ENCODE measurements at regions not wholly inside any gene's neighbourhood (a gene's known extent, or its start where the extent isn't known, plus 50 kb on each side); places are given as distances from the start of the nearest gene placed in this dataset.

DNA sequence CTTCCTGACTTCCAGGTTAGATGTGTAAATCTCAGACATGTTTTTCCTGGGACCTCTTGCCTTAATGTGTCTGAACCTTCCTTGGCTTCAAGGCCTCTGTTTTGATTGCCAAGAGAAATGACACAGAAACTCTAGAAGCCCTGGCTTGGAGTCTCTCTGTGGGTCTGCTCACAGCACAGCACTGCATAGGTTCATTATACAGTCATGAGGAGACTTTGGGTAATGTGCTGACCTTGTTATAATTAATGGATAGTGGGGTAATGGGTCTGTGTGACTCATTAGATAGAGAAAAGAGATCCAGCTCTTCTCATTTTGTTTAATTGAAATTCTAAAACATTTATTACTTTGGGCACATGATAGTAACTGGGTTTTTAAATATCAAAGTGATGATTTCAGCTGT, 175.8 kb upstream of the GLRA1 start:
- Histone ChIP-seq H3K27ac (no peak overlapping the region), H3K4me2 (no peak overlapping the region), H3K4me3 (no peak overlapping the region), H3K9ac (no peak overlapping the region), H3K36me3 (no peaks in the 10 kb centered on the region), H3K9me3 (no peaks in the 10 kb centered on the region), H4K20me1 (no peaks in the 10 kb centered on the region), H3K4me1 (no peaks in the 10 kb centered on the region), H3K27me3 (no peaks in the 10 kb centered on the region)
- TF ChIP-seq Cebpa-rat (IDR thresholded peaks at IDR 0.05), result no peak

DNA sequence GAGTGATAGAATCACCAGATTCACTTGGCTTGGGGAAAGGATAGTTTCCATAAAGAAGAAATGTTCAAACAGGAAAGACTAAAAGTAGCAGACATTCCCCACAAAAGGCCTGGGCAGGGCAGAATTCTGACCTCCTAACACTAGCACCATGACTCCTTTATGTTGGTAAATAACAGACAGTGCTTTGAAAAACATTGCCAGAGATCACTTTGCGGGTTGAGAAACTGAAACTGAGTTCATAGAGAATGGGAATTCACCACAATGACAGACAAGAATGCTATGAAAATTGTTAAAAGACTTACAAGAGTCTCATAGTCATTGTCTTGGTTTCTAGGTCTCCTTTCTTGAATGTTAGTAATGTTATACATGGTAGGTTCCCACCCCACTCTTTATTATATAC, 172.5 kb upstream of the GLRA1 start:
- Histone ChIP-seq H3K9ac (no peak overlapping the region), H3K9me3 (no peaks in the 10 kb centered on the region), H3K4me2 (no peak overlapping the region), H3K4me3 (no peak overlapping the region), H4K20me1 (no peaks in the 10 kb centered on the region), H3K36me3 (no peaks in the 10 kb centered on the region), H3K4me1 (no peaks in the 10 kb centered on the region), H3K27ac (no peak overlapping the region), H3K27me3 (no peaks in the 10 kb centered on the region)
- no peak for TF ChIP-seq Cebpa-rat (IDR thresholded peaks at IDR 0.05)

DNA sequence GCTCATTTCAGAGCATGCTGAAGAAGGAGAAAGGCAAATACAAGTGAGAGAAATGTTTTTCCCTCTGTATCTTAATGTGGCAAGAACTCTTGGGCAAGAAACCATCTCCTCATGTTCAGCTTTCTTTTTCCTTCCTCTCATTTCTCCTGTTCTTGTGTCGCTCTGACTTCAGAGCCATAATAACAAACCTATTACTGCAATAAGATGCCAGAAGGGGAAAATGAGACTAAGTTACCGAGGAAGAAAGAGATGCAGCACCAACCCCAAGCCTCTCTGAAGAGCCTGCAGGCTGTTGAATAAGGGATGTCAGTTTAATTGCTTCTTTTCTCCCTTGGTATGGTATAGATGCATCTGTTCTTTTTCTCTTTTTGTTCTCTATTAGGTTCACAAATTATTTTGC, 170.1 kb upstream of the GLRA1 start:
- no peaks in the 10 kb centered on the region for H3K9me3 ChIP-seq
- H3K27me3 ChIP-seq, result no peaks in the 10 kb centered on the region
- no peak overlapping the region for H3K4me3 ChIP-seq
- no peaks in the 10 kb centered on the region for H4K20me1 ChIP-seq
- H3K4me2 ChIP-seq, result no peak overlapping the region
- no peak overlapping the region for H3K9ac ChIP-seq
- TF ChIP-seq Cebpa-rat (IDR thresholded peaks at IDR 0.05), result no peak
- no peak overlapping the region for H3K27ac ChIP-seq
- no peaks in the 10 kb centered on the region for H3K4me1 ChIP-seq
- H3K36me3 ChIP-seq, result no peaks in the 10 kb centered on the region

DNA sequence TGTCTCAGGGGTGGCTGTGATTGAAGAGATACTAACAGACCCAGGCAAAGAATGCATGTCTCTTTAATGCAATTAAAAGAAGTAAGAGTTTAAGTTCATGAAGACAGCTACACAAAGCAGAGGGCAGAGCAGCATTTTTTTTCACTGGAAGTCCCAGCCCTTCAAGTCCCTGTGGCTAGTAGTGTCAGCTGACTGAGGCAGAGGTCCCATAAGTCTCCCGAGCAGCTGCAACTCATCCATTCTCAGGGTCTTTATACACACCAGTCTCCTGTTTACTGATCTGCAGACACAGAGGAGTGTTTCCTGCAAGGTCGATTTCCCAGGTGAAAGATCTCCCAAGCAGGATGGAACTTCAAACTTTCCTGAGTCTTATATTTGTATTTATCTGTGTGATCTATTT, 169.4 kb upstream of the GLRA1 start:
- no peak for TF ChIP-seq Cebpa-rat (IDR thresholded peaks at IDR 0.05)
- H3K9ac ChIP-seq, result no peak overlapping the region
- H3K4me1 ChIP-seq, result no peaks in the 10 kb centered on the region
- H3K27me3 ChIP-seq, result no peaks in the 10 kb centered on the region
- no peak overlapping the region for H3K4me3 ChIP-seq
- H3K9me3 ChIP-seq, result no peaks in the 10 kb centered on the region
- H3K36me3 ChIP-seq, result no peaks in the 10 kb centered on the region
- no peak overlapping the region for H3K27ac ChIP-seq
- no peaks in the 10 kb centered on the region for H4K20me1 ChIP-seq
- H3K4me2 ChIP-seq, result no peak overlapping the region

DNA sequence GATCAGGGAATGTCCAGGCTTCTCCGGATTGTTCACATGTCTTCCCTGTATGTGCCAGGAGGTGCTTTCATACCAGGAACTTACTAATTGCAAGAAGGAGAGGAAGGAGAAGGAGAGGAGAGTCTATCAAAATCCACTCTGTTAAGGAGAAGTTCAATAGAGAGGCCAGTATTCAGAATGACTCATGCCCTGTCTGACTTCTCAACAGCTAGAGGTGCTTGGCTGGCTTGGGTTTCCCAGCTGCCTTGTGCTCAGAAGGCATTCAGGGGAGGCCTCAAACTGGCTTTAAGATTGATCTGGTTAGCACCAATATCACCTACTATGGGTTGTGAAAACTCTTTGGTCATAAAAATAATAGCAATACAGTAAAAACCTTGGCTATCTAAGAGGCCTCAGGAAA, 167.9 kb upstream of the GLRA1 start:
- Histone ChIP-seq H3K9me3 (no peaks in the 10 kb centered on the region), H3K4me3 (no peak overlapping the region), H3K4me1 (no peaks in the 10 kb centered on the region), H3K27ac (no peak overlapping the region), H3K36me3 (no peaks in the 10 kb centered on the region), H3K4me2 (no peak overlapping the region), H4K20me1 (no peaks in the 10 kb centered on the region), H3K27me3 (no peaks in the 10 kb centered on the region), H3K9ac (no peak overlapping the region)
- no peak for TF ChIP-seq Cebpa-rat (IDR thresholded peaks at IDR 0.05)

DNA sequence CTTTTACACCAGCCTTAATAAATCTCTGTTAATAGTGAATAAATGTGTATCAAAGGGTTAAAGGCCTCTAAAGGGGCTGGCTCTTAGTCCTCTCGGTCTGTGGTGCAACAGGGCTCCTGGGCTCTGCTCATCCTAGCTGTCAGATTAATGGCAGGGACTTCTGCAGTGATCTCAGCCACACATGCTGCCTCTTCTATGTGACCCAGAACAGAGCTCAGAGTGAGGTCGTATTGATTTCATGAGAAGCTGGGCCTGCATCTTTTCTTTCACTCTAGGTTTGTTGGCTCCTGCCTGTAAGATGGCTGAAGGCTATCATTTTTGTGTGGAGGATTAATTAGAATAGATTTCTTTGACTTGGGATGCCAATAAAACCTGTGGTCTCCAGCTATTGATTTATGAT, 165.0 kb upstream of the GLRA1 start:
- Histone ChIP-seq H3K9ac (no peak overlapping the region), H4K20me1 (no peaks in the 10 kb centered on the region), H3K27me3 (no peaks in the 10 kb centered on the region), H3K4me2 (no peak overlapping the region), H3K36me3 (no peaks in the 10 kb centered on the region), H3K9me3 (no peaks in the 10 kb centered on the region), H3K27ac (no peak overlapping the region), H3K4me1 (no peaks in the 10 kb centered on the region), H3K4me3 (no peak overlapping the region)
- TF ChIP-seq Cebpa-rat (IDR thresholded peaks at IDR 0.05), result no peak

DNA sequence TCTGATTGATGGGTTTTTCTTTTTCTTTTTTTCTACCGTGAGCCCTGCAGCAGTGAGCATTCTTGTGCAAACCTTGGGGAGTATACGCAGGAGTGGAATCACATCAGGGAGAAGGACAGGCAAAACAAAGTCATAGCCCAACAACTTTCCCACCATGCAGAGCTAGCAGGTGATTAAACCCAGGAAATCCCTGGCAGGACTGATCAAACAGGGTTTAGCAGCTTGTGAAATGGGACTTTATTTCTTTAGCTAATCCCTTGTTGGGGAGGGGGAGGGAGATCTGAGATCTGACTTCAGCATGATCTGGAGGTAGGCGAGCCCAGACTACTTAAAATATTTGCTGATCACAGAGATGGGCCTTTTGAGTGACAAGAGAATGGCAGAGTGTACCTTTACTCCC, 162.0 kb upstream of the GLRA1 start:
- H3K9ac ChIP-seq, result no peak overlapping the region
- H3K36me3 ChIP-seq, result no peaks in the 10 kb centered on the region
- H3K27me3 ChIP-seq, result no peaks in the 10 kb centered on the region
- no peaks in the 10 kb centered on the region for H4K20me1 ChIP-seq
- H3K4me2 ChIP-seq, result no peak overlapping the region
- TF ChIP-seq Cebpa-rat (IDR thresholded peaks at IDR 0.05), result no peak
- H3K27ac ChIP-seq, result no peak overlapping the region
- no peaks in the 10 kb centered on the region for H3K4me1 ChIP-seq
- H3K4me3 ChIP-seq, result no peak overlapping the region
- 0 out of 2 replicates have a peak, but pooled peaks cover 3% of the 10 kb centered on the region for H3K9me3 ChIP-seq

DNA sequence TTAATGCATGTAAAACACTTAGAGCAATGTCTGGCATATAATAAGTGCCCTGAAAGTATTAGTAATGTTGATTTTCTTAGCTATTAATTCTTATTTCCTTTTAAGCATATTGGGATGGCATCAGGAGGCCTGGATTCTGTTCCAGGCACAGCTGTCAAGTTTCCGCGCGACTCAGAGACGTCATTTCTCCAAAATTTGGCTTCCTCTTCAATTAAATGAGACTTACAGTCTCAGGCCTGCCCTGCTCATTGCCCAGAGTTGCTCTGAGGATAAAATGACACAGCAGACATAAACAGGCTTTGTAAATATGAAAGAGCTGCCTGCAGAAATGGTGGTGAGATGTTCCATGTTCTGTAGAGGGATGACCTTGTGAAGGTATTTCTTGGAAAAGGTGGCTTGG, 159.8 kb upstream of the GLRA1 start:
- H4K20me1 ChIP-seq, result no peaks in the 10 kb centered on the region
- no peaks in the 10 kb centered on the region for H3K4me1 ChIP-seq
- no peak overlapping the region for H3K4me3 ChIP-seq
- H3K36me3 ChIP-seq, result no peaks in the 10 kb centered on the region
- H3K9me3 ChIP-seq, result 0 out of 2 replicates have a peak, but pooled peaks cover 3% of the 10 kb centered on the region
- no peak for TF ChIP-seq Cebpa-rat (IDR thresholded peaks at IDR 0.05)
- H3K9ac ChIP-seq, result no peak overlapping the region
- H3K27me3 ChIP-seq, result no peaks in the 10 kb centered on the region
- no peak overlapping the region for H3K27ac ChIP-seq
- H3K4me2 ChIP-seq, result no peak overlapping the region

DNA sequence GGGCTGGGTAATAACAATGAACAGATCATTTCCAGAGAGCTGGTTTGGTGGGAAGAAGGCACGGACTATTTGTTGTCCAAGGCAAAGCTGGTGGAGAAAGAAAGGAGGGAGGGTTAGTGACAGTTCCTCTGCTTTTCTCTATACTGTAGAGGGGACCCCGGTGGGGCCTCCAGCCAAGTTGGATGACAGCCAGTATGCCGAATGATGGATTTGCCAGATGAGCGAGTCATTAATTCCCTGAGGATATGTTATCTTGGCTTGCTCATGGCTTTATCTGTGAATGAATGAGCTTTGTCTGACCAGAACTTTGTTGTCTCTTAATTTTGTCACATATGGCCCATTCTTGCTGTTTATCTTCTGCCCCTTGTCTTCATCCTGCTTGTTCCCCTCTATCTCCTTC, 158.6 kb upstream of the GLRA1 start:
- Histone ChIP-seq H3K9ac (no peak overlapping the region), H3K4me1 (no peaks in the 10 kb centered on the region), H3K9me3 (0 out of 2 replicates have a peak, but pooled peaks cover 3% of the 10 kb centered on the region), H3K4me3 (no peak overlapping the region), H3K27ac (no peak overlapping the region), H4K20me1 (no peaks in the 10 kb centered on the region), H3K27me3 (no peaks in the 10 kb centered on the region), H3K36me3 (no peaks in the 10 kb centered on the region), H3K4me2 (no peak overlapping the region)
- no peak for TF ChIP-seq Cebpa-rat (IDR thresholded peaks at IDR 0.05)

DNA sequence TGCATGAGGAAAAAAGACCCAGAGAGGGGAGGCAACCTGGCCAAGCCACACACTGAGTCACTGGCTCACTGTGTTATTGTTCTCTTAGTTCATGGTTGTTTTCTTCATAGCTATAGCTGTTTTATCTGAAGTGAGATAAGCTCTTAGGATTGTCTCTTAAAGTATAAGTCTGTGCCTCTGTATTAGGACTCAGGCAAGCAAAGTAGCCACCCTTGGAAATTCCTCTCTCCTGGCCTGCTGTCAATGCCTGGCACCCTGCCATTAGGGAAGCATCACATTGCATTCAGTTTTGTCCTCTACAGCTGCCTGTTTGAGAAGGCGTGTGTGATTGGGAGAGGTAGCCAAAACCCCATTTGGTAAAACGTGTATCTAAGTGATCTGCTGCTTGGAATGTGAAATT, 147.4 kb upstream of the GLRA1 start:
- TF ChIP-seq Cebpa-rat (IDR thresholded peaks at IDR 0.05), result no peak
- Histone ChIP-seq H3K4me2 (no peak overlapping the region), H3K9ac (no peak overlapping the region), H4K20me1 (no peaks in the 10 kb centered on the region), H3K4me3 (no peak overlapping the region), H3K9me3 (no peaks in the 10 kb centered on the region), H3K4me1 (no peaks in the 10 kb centered on the region), H3K36me3 (no peaks in the 10 kb centered on the region), H3K27me3 (no peaks in the 10 kb centered on the region), H3K27ac (no peak overlapping the region)

DNA sequence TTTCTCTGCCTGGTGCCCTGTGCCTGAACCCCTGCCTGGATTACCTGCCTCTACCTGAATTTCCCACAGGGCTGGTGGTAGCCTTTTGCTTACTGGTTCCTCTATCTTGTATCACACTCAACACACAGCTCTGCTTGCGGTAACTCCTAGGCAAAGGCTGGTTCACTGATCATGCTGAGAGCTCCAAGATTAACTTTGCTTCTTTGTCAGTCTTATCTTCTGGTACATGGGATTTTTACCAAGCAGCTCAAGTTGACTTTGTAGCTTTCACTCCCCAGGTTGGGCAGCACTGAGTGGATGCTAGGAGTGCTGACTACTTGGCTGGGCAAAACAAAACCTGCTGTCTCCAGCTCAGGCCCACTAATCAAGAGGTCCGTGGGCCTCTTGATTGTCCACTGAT, 145.9 kb upstream of the GLRA1 start:
- H3K9me3 ChIP-seq, result no peaks in the 10 kb centered on the region
- no peak overlapping the region for H3K4me3 ChIP-seq
- no peak for TF ChIP-seq Cebpa-rat (IDR thresholded peaks at IDR 0.05)
- no peak overlapping the region for H3K9ac ChIP-seq
- H3K4me1 ChIP-seq, result no peaks in the 10 kb centered on the region
- no peaks in the 10 kb centered on the region for H4K20me1 ChIP-seq
- H3K27me3 ChIP-seq, result no peaks in the 10 kb centered on the region
- H3K4me2 ChIP-seq, result no peak overlapping the region
- H3K36me3 ChIP-seq, result no peaks in the 10 kb centered on the region
- H3K27ac ChIP-seq, result no peak overlapping the region

All from BLaER1 (cell line).